Suppressor macrophage treated with lipopolysaccharide for 4 hours (primary cell): ENCODE measurements at regions not wholly inside any gene's neighbourhood (a gene's known extent, or its start where the extent isn't known, plus 50 kb on each side); places are given as distances from the start of the nearest gene placed in this dataset.

Experiments
- DNase-seq: peaks from one replicate; pipeline ENCODE4 v3.0.0-alpha.2; 2020

DNA sequence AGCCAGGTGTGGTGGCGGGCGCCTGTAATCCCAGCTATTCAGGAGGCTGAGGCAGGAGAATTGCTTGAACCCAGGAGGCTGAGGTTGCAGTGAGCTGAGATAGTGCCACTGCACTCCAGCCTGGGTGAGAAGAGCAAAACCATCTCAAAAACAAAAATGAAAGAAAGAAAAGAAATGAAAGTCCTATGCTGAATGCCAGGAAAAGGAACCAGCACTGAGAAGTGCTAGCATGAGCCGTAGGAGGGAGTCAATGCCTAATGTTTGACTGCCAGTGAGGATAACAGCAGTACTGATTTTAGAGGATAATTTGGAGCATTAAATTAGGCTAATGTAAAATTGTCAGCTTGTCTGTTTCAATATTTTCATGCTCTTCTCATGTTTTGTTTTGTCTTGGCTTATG is 472.8 kb downstream of the GADD45G start:
- peak; percentile 68 for DNase-seq

DNA sequence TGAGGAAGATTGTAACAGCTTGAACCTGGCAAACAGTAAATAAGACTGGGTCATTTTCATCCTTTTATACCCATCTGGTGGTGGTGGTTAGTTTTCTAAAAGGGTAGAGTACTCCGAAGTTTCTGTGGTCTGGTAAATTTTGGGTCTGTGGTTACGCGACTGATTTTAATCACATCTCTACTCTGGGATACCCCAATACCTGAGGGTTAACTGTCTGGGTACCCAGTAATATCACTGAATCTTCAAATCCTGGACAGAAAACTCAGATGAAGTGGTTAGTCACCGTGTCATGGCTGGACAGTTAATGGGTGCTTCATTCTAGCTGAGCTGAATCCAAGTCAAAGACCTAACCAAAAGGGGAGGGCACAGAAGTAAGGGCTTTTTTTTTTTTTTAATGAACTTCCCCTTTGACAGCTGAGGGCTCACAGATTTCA is 474.2 kb downstream of the GADD45G start:
- DNase-seq: peak; percentile 18

DNA sequence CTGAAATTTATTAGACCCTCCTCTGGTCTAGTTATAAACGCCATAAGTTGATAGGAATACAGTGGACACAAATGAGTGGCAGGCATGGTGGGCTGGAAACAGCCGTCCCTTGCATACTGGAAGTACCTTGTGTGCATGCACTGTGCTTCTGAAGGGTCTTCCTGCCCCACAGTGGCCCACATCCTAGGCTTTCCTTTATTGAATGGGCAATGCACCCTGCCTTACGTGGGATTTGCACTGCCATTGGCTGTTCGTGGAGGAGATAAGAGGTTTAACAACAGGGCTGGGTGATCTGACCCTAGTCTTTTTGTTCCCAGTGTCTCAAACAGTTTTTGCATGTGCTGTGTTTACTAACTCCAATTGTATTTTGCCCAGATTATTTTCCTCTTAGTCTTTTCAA is 480.8 kb downstream of the GADD45G start:
- DNase-seq: no peak

DNA sequence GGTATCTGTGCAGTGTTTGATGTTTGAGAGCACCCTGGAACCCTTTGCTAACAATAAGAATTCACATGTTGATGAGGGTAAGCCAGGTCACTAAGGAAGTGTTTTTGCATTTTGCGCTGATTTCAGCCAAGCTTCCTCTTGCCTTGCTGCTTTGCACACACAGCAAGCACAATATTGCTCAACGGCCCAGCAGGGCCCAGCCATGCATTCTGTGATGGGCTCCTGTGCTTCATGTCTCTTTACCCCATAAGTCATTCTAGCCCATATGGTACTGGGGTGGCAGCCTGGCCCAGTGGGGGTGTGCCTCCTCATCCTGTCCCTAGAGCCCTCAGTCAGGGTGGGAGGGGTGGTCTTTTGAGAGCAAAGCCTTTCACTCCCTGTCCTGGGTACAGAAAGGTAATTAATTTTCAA is 481.3 kb downstream of the GADD45G start:
- peak; percentile 72 for DNase-seq

DNA sequence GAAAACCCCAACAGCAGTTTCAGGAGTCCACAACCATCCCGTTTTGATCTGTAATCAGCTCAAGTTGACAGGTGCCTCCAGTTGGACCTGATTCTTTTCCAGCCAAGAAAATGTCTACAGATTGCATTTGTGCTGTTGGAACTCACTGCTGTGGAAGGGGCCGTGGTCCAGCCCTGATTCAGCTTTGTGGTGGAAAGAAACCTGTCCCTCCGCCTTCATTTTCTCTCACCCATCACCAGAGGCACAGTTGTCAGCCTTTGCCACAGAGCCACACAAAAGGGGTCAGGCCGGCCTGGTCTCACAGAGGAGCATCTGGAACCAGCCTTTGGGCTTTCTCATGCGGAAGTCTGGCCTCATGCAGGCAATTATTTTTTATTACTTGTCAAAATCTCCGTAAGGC is 483.6 kb downstream of the GADD45G start:
- DNase-seq: no peak

DNA sequence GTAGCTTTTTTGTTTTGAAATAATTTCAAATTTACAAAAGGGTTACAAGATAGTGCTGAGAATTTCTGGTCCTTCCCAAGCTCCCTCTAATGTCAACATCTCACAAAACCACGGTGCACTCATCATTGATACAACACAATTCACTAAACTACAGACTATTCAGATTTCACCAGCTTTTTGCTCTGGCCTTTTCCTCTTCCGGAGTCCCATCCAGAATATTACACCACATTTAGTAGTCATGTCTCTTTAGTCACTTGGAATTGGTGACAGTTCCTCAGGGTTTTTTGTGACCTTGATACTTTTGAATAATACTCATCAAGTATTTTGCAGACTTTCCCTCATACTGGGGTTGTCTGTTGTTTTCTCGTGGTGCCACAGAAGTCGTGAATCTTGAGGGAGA is 484.0 kb downstream of the GADD45G start:
- peak; percentile 73 for DNase-seq

DNA sequence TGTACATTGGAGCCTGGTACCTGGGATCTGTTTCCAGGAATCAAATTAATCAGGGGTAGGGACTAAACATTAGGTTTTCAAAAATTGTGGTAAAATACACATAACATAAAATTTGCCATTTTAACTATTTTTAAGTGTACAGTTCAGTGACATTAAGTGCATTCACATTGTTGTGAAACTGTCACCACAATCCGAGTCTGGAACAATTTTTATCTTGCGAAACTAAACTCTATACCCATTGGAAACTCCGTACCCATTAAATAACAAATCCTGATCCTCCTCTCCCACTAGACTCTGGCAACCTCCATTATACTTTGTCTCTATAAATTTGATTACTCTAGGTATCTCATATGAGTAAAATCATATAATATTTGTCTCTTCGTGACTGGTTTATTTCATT is 486.2 kb downstream of the GADD45G start:
- no peak for DNase-seq

DNA sequence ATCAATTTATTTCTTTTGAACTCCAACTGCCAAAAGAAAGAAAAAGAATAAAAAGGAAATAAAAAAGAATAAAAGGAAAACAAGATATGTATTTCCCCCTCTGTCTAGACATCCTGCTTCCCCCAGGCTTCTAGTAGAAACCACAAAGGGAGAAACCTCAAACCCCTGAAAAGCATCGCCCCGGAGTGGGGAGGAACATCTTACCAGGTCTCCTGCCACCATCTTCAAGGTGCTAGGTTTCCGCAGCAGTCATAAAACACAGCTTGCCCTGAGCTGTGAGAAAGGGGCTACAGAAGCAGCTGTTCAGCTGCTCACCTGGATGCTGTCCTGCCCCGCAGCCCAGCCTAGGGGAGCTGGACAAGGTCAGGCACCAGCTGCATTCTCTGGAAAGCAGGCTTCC is 487.7 kb downstream of the GADD45G start:
- DNase-seq: no peak

DNA sequence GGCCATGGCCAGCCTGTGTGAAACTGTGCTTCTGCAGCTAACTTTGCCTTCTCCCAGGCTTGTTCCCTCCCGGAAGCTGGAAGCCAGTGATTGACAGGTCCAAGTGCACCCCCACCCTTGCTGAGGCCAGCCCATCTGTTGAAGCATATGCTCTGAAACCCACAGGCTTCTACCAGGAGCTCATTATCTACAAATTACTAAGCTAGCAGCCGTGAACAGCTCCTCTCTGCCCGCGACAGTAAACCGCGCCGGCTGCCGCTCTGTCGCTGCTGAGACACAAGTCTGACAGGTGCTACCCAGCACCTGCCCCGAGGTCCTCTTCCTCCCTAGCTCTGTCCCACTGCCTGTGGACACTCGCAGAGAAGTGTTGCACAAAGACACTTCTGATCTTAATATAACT is 490.9 kb downstream of the GADD45G start:
- no peak for DNase-seq

DNA sequence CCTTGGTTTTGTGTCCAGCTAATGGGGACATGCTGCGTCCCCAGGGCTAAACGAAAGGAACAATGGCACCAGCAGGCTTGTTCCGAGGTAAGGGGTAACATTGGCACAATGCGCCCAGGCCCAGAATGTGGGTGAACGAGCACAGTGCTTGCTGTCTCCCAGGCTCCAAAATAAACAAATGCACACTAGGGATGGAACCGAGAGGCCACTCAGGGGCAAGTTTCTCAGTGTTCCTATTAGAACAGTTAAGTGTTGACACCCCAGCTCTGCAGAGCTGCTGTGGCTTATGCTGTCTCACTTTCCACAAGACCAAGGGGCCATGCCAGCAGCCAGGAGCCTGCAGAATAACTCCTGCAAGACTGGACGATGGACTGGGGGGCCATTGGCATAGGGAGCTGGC is 492.4 kb downstream of the GADD45G start:
- no peak for DNase-seq

DNA sequence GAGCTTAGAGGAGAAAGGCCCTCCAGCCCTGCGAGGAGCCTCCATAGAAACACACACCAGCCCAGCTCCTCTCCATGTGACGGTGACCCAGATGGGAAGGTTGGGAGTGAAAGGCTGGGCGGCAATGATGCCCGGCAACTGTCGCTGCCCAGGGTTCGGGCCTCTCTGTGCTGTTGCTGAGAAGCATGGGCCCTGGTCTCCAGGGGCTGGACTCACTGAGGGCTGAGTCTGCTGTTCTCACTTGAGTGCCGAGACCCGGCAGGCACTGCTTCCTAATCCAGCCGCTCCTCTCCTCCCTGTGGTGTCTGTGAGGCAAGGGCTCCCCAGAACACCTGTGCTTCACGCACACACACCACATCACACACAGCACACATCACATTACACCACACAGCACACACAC is 493.6 kb downstream of the GADD45G start:
- DNase-seq: no peak

DNA sequence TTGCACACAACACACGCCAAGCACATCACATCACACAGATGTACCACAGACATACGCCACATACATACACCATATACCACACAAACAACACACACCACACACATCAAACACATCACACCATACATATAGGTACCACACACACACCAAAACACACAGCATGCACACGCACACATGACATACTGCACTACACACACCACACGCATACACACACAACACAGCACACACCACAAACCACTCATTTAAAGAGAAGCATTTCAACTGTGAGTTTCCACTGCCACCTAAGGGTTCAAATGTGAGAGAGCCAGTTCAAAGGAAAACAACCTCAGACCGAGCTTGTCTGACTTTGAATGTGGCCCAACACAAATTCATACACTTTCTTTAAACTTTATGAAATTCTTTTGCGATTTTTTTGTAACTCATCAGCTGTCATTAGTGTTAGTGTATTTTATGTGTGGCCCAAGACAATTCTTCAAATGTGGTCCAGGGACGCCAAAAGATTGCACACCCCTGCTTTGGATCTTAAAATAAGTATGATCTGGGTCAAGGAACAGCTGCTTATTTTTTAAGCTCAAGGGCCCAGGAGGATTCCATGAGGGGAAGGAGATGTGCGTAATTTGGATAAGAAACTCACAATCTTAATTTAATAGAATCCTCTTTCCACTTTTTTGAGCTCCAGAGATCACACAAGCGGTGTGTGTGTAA is 494.6 kb downstream of the GADD45G start:
- DNase-seq: peak; percentile 58

DNA sequence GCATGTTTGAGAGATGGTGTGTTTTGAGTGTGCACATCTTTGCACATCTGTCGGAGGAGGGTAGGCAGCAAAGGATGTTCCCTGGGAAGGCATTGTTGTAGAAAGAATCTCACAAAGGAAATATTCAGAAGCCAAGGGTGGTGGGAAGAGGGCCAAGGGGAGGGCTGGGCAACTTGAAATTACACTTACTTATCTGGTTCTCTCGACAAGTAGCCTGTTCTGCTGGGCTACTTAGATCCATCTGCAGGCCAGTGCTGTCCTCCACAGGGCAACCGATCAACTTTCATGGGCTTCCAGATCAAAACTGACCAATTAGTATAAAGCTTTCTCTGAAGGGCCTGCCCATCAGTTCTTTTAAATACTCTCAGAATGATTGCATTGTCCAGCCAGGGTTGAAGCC is 495.2 kb downstream of the GADD45G start:
- no peak for DNase-seq

DNA sequence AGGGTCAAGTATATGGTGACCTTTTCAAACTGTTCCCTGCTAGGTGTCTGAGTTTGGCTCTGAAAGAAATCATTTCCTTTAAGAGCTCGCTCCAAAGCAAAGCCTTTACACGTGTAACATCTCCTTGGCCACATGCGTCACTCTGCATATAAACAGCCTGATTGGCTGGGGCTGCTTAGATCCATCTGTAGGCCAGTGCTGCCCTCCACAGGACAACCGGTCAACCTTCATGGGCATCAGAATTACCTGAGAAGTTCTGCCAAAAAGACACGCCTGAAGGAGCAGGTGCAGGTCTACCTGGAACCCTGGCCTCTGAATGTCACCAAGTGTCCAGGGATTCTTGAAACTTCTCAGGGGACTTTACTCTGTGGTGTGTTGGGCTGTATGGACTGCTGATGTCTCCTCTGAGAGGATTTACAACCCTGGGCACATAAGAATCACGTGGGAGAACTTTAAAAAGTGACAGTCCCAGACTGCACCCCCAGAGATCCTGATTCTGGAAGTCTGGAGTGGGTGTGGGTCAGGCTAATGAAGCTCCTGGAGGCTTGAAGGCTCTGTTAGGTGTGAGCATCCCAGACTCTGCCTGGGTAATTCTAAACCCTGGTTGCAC is 497.6 kb downstream of the GADD45G start:
- DNase-seq: peak; percentile 85

DNA sequence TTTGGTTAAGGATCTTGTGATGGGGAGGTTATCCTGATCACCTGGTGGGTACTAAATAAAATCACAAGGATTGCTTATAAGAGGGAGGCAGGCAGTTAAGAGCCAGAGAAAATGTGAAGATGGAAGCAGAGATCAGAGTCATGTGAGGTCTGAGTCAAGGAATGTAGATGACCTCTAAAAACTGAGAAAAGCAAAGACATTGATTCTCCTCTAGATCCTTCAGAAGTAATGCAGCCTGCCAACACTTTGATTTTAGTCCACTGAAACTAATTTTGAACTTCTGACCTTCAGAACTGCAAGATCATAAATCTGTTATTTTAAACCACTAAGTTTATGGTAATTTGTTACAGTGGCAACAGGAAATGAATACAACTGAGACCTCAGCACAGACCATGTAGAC is 499.0 kb downstream of the GADD45G start:
- DNase-seq: no peak

DNA sequence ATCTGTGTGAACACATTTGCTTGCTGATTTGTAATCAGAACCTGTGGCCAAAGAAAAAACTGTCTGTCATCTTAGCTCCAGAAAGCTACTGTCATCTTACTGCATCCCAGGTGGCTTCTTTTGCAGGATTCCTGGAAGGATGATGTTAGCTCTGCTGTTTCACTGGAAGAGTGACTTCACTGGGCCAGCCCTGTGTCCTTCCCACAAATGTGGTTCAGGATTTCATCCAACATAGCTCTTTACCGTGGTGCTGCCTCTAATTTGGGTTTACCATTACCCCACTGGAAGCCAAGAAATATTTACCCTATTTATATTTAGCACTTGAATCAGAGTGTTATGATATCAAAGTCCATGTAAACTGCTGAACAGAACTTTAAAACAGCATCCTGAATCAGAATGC is 501.0 kb downstream of the GADD45G start:
- no peak for DNase-seq

DNA sequence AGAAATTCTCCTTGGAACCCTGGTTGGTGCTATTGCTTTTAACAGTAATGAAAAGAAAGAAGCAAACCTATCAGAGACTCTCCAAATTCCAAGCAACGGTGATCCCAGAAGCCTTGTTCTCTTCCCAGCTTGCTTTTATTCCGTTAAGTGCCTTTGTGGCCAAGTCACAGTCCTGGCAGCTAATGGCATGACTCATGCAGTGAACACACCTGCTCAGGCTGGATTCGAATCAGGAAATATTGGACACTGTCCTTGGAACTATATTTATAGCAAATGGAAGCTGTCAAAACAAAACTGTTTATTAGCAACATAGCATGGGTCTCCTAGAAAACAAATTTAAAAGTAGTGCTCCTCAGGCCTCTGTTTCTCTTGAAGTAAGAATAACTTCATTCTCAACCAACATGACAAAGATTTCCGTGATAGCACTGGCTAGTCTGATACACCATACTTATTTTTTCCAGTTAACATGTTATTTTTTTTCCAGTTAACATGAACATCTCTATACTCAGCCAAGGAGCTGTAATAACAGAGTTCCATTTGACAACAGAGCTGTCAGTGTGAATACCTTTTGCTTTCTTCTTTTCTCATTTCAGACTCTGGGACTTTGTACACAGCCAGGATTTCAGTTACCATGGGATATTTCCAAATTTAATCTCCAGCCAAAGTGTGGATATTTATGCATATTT is 502.4 kb downstream of the GADD45G start:
- no peak for DNase-seq

DNA sequence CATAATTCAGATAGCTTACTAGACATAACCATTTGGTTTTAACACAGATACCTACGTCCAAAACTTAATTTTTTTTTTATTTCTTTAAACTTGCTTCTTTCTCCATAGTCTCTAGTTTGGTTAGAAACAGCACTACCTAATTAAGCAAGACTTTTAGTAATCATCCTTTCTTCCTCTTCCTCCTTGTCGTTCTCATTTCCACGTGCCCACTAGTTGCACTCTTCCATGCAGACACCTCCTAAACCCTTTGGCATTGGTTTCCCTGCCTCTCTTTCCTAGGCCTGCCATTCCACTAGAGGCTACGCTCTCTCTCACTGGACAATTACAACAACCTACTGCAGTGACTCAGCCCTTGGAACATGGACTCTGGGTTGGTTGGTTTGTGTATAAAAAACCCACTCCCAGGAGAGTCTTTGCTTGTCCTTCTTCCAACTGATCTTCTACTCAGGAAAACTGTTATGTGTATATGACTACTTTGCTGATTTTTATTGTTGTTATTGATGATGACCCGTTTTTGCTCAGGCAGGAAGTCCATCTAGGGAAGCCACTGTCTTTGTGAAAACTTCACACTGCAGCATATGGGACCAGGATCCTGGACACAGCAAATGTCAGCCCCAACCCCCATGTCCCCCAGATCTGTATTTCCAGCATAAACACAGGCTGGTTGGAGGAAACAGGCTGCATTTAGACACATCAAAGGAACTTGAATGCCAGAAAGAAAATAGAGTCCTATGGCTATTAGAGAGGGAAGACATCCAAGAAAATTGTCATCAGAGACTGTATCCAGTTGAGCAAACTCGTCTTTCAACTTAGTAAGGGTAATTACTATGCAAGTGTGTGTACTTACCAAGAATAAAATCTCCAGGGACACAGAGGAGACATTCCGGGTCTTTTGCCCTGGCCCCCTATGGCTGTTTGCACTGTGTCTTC is 503.2 kb downstream of the GADD45G start:
- DNase-seq: peak; percentile 41

DNA sequence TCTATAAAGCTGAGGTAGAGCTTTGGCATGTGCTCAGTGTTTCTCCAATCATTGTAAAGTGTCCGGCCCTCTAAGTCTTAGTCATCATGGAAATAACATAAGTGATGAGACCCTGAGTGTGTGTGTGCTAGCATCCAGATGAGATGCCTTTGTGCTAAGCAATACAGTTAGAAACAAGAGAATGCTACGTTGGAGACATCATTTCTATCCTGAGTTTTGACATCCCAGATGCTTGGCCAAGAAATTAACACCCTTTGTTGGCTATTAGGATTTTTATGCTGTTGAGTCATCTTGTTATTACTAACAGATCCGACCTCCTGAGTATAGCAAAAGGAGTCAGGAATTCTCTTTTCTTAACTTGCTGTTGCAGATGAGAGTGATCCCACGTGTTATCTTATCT is 508.0 kb downstream of the GADD45G start:
- DNase-seq: no peak

DNA sequence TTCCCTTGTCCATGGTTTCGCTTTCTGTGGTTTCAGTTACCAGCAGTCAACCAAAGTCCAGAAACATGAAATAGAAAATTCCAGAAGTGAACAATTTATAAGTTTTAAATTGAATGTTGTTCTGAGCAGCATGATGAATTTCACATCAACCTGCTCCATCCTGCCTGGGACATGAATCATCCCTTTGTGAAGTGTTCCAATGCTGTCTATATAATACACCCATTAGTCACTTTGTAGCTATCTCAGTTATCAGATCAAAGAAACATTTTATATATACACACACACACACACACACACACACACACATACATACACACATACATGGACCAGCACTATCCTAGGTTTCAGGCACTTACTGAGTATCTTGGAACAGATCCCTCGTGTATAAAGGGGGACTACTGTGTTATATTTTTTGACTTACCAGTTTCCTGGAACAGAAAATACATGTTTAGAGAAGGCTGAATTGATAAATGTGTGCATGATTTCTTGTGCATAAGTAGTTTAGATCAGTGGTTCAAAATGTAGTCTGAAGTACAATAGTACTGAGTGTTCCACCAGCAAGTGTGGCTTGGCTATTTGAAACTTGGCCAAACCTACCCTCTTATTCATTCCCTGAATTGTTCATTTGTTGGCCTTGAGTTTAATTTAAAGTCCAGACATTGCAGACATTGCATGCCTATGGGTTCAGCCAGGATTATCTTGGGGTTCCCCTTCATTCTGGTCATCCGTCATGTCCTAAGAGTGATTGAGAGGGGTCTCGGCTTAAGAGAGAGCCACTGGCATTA is 510.0 kb downstream of the GADD45G start:
- no peak for DNase-seq

DNA sequence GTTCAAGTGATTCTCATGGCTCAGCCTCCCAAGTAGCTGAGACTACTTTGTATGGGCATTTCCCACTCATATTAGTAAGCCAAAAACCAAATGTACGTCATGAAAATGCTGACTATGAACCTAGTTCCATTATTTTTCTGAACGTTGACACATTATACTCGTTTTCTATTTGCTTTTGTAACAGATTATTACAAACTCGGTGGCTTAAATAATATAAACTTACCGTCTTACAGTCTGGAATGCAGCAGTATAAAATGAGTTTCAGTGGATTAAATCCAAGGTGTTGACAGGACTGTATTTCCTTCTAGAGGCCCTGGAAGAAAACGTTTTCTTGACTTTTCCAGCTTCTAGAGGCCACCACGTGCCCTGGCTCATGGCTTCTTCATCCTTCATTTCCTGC is 517.0 kb downstream of the GADD45G start:
- no peak for DNase-seq

DNA sequence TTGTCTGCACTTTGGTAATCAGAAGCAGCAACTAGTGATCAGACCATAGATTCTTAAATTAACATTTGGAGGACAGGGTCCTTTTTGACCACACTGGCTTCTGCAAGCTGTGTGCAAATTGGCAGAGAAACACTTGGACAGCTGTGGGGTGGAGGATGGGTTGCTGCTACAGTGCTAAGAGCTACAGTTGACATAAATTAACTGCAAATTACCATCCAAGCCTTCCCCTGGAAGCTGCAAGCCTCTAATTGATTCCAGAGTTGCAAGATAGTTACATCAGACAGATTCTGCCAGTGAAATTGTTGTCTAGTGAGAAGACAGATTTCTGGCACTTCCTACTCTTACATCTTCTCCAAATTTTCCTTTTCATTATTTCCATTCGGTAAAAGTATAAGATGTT is 517.7 kb downstream of the DIRAS2 start:
- no peak for DNase-seq
